K562 (cell line): ENCODE measurements at regions not wholly inside any gene's neighbourhood (a gene's known extent, or its start where the extent isn't known, plus 50 kb on each side); places are given as distances from the start of the nearest gene placed in this dataset.

Source experiments
- ATAC-seq: fragments of 200-7000 bp; cut with Tn5 transposase; 3 replicates; pipeline ENCODE4 v1.9.1; 2020; ENCODE audit warnings: moderate library complexity
- BruUV-seq: library from RNA; stranded (reverse); fragments of 400-500 nt; replicated peaks from 2 replicates; lab custom pipeline; 2021; lab: Mats Ljungman, UMichigan
- CTCF ChIA-PET: fragments of 300-600 bp; formaldehyde crosslinking; extraction: SDS; loops from one replicate; lab custom pipeline; 2021; ENCODE audit warnings: low intra/inter-chr PET ratio; lab: Yijun Ruan, JAX
- POLR2A ChIA-PET: fragments of 300-600, 350-650 bp; sonication (Branson Sonifier 250); formaldehyde crosslinking; extraction: SDS; loops from one replicate; lab custom pipeline; 2021; ENCODE audit warnings: antibody characterized with exemption, inconsistent platforms; lab: Yijun Ruan, JAX
- DNase-seq, 4 experiments: peaks; one replicate each; pipeline versions ENCODE4 v3.0.0 to v3.0.0-alpha.2; 2011 to 2018; ENCODE audit warnings: low spot score in 3 of 4, mixed read lengths in 3 of 4; ENCODE audit errors: extremely low read depth in 1 of 4
- FAIRE-seq: peaks from 2 replicates; lab custom pipeline; 2011; peaks lifted over from hg19 to GRCh38; lab: Jason Lieb, UNC
- H2AFZ ChIP-seq: 2 replicates; pipeline ENCODE4 v1.6.0; 2011; ENCODE audit warnings: low read depth, low read length, control low read depth, inconsistent platforms
- H3K27ac ChIP-seq: fragments of 200-600 bp; 3 replicates; pipeline ENCODE4 v1.8.0; 2011; ENCODE audit warnings: low read depth, mild to moderate bottlenecking, control low read depth, inconsistent platforms, low read length, moderate library complexity, mixed read lengths; ENCODE audit errors: extremely low read depth
- H3K27me3 ChIP-seq, 2 experiments: fragments of 300-600 bp in 1 of 2; 2 replicates in 1 of 2; 3 replicates in 1 of 2; pipeline versions ENCODE4 v1.6.0 to v1.8.0; 2011; ENCODE audit warnings: inconsistent platforms in 2 of 2, low read length in 2 of 2, mild to moderate bottlenecking in 1 of 2, mixed read lengths in 1 of 2, moderate library complexity in 1 of 2; ENCODE audit not compliant: control insufficient read depth in 2 of 2, insufficient read depth in 2 of 2
- H3K36me3 ChIP-seq: fragments of 300-600 bp; 3 replicates; pipeline ENCODE4 v1.8.0; 2011; ENCODE audit warnings: mild to moderate bottlenecking, low read length, inconsistent platforms; ENCODE audit not compliant: control insufficient read depth, insufficient read depth
- H3K4me1 ChIP-seq, 2 experiments: fragments of 200-600 bp in 1 of 2; replicated peaks in 1 of 2; 2 replicates in 1 of 2; 3 replicates in 1 of 2; pipeline versions ENCODE4 v1.5.1 to v1.8.0; 2011; ENCODE audit warnings: inconsistent platforms in 2 of 2, low read length in 2 of 2, mild to moderate bottlenecking in 1 of 2, mixed read lengths in 1 of 2, moderate library complexity in 1 of 2; ENCODE audit not compliant: control insufficient read depth in 2 of 2, insufficient read depth in 2 of 2
- H3K4me2 ChIP-seq: 2 replicates; pipeline ENCODE4 v1.6.1; 2011; ENCODE audit warnings: low read length, control low read depth, inconsistent platforms, mixed read lengths; ENCODE audit not compliant: insufficient read depth
- H3K4me3 ChIP-seq: fragments of 200-600 bp; sonication (generic), shearing (Covaris generic); 2 replicates; pipeline ENCODE4 v1.5.1; 2016; ENCODE audit warnings: control low read depth, inconsistent platforms
- H3K79me2 ChIP-seq: fragments of 200-600 bp; 3 replicates; pipeline ENCODE4 v1.8.0; 2011; ENCODE audit warnings: low read length, inconsistent platforms; ENCODE audit not compliant: control insufficient read depth, insufficient read depth
- H3K9ac ChIP-seq, 2 experiments: 2 replicates each; pipeline versions ENCODE4 v1.6.0 to v1.6.1; 2011; ENCODE audit warnings: low read depth in 2 of 2, low read length in 2 of 2, control low read depth in 1 of 2, inconsistent platforms in 1 of 2, mild to moderate bottlenecking in 1 of 2, mixed read lengths in 1 of 2; ENCODE audit not compliant: insufficient read depth in 1 of 2
- H3K9me1 ChIP-seq: one replicate; pipeline ENCODE4 v1.6.0; 2011; ENCODE audit warnings: inconsistent platforms, mild to moderate bottlenecking, low read length, moderate library complexity; ENCODE audit not compliant: control insufficient read depth, insufficient read depth
- H3K9me3 ChIP-seq: replicated peaks from 2 replicates; pipeline ENCODE4 v1.5.1; 2011; ENCODE audit warnings: low read depth, low read length, inconsistent platforms; ENCODE audit not compliant: control insufficient read depth, insufficient read depth
- H4K20me1 ChIP-seq: replicated peaks from 2 replicates; pipeline ENCODE4 v1.6.1; 2011; ENCODE audit warnings: low read length, inconsistent platforms, mixed read lengths; ENCODE audit not compliant: control insufficient read depth, insufficient read depth
- CBX2 ChIP-seq: fragments of 200-600 bp; sonication (generic); IDR thresholded peaks from one replicate; pipeline ENCODE4 v1.6.1; 2012; ENCODE audit warnings: mild to moderate bottlenecking, low read length, inconsistent platforms; ENCODE audit not compliant: insufficient read depth, poor library complexity, severe bottlenecking
- FIP1L1 ChIP-seq: fragments of 200-400 bp; formaldehyde crosslinking; IDR thresholded peaks from 2 replicates; pipeline ENCODE4 v1.6.1; 2018; ENCODE audit warnings: mild to moderate bottlenecking, low read depth, low read length; ENCODE audit not compliant: poor library complexity, severe bottlenecking
- HDAC3 ChIP-seq: fragments of 450-650 bp; IDR thresholded peaks from 2 replicates; pipeline ENCODE4 v1.6.1; 2018; ENCODE audit warnings: borderline replicate concordance, mild to moderate bottlenecking, moderate library complexity; ENCODE audit not compliant: partially characterized antibody
- WGBS: fragments of 100-300 bp; shearing (Covaris generic); methylation state at CpG from one replicate; pipeline ENCODE4 v1.1.6; 2016; ENCODE audit warnings: low coverage, mixed read lengths; ENCODE audit not compliant: insufficient coverage; ENCODE audit errors: missing lambda C conversion rate; 5-methylcytosine and 5-hydroxymethylcytosine counted together
- in situ Hi-C: fragments of 300-500 bp; cut with MboI; formaldehyde crosslinking; loops from 4 replicates; pipeline ENCODE4 v1.15.0; 2018; ENCODE audit warnings: inconsistent platforms, mixed read lengths
- intact Hi-C: fragments of 100-400 bp; cut with micrococcal nuclease; formaldehyde crosslinking; loops from 2 replicates; pipeline ENCODE4 v1.14.2; 2022
- TF ChIP-seq, protein P1 (sequence below), 2 experiments: fragments of 450-650 bp; conservative IDR thresholded peaks; 2 replicates each; pipeline ENCODE4 v1.6.1; 2017; ENCODE audit warnings: mild to moderate bottlenecking in 2 of 2, moderate library complexity in 2 of 2
- TF ChIP-seq, protein P2 (sequence below): fragments of 250-450 bp; sonication (Bioruptor Pico); IDR thresholded peaks from 2 replicates; pipeline ENCODE4 v1.5.0; 2021
- TF ChIP-seq, protein P3 (sequence below): fragments of 250-450 bp; sonication (Bioruptor Pico); IDR thresholded peaks from 2 replicates; pipeline ENCODE4 v1.4.0; 2020; ENCODE audit warnings: mild to moderate bottlenecking, moderate library complexity
- TF ChIP-seq, protein P4 (sequence below): sonication (generic); formaldehyde crosslinking; IDR thresholded peaks from 2 replicates; pipeline ENCODE4 v1.8.1; 2022; ENCODE audit warnings: missing genetic modification reagents
- TF ChIP-seq, protein P5 (sequence below): fragments of 250-450 bp; sonication (Bioruptor Pico); IDR thresholded peaks from 2 replicates; pipeline ENCODE4 v1.9.0; 2021; ENCODE audit warnings: mild to moderate bottlenecking

DNA sequence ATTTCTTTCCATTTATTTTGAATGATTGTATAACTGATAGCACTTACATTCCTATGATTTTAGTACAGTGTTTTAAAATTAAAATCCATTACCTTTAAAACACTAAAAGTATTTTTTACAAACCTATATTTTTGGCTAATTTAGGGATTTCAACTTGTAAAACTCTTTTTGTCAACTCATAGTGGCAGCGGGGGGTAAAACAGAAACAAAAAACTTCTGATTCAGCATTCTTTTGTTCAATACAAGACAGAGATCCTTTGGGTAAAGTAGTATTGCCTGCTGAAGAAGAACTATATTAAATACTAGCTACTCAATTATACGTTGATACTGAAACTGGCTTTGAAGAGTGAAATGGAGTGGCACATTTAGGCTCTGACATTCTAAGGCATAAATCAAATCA, 437.4 kb upstream of the CDH19 start:
- FAIRE-seq (no peak), ATAC-seq (no peak), DNase-seq (no peak)
- Histone ChIP-seq H3K4me1 (no peaks in the 10 kb centered on the region), H3K27ac (no peak overlapping the region), H3K4me2 (no peak overlapping the region), H3K27me3 (no peaks in the 10 kb centered on the region), H2AFZ (no peak overlapping the region), H3K79me2 (no peaks in the 10 kb centered on the region), H3K36me3 (no peaks in the 10 kb centered on the region), H3K4me3 (no peak overlapping the region), H3K9me3 (no peaks in the 10 kb centered on the region), H4K20me1 (no peaks in the 10 kb centered on the region), H3K9me1 (no peaks in the 10 kb centered on the region)
- no TSS peak for BruUV-seq
- WGBS, result 0% methylated on average over 2 of the region's 2 CpGs
- POLR2A ChIA-PET, result no interaction called here
- intact Hi-C loops, result no loop called here
- in situ Hi-C loops, result no loop called here
- CTCF ChIA-PET, result no interaction called here
- TF ChIP-seq, protein P1, sequence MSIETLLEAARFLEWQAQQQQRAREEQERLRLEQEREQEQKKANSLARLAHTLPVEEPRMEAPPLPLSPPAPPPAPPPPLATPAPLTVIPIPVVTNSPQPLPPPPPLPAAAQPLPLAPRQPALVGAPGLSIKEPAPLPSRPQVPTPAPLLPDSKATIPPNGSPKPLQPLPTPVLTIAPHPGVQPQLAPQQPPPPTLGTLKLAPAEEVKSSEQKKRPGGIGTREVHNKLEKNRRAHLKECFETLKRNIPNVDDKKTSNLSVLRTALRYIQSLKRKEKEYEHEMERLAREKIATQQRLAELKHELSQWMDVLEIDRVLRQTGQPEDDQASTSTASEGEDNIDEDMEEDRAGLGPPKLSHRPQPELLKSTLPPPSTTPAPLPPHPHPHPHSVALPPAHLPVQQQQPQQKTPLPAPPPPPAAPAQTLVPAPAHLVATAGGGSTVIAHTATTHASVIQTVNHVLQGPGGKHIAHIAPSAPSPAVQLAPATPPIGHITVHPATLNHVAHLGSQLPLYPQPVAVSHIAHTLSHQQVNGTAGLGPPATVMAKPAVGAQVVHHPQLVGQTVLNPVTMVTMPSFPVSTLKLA (conservative IDR thresholded peaks at IDR 0.05), result no peak
- TF ChIP-seq, protein P2, sequence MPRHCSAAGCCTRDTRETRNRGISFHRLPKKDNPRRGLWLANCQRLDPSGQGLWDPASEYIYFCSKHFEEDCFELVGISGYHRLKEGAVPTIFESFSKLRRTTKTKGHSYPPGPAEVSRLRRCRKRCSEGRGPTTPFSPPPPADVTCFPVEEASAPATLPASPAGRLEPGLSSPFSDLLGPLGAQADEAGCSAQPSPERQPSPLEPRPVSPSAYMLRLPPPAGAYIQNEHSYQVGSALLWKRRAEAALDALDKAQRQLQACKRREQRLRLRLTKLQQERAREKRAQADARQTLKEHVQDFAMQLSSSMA (CRISPR knock-in tag), result no peak
- TF ChIP-seq CBX2 (no peak), FIP1L1 (no peak), HDAC3 (no peak)
- TF ChIP-seq, protein P3, sequence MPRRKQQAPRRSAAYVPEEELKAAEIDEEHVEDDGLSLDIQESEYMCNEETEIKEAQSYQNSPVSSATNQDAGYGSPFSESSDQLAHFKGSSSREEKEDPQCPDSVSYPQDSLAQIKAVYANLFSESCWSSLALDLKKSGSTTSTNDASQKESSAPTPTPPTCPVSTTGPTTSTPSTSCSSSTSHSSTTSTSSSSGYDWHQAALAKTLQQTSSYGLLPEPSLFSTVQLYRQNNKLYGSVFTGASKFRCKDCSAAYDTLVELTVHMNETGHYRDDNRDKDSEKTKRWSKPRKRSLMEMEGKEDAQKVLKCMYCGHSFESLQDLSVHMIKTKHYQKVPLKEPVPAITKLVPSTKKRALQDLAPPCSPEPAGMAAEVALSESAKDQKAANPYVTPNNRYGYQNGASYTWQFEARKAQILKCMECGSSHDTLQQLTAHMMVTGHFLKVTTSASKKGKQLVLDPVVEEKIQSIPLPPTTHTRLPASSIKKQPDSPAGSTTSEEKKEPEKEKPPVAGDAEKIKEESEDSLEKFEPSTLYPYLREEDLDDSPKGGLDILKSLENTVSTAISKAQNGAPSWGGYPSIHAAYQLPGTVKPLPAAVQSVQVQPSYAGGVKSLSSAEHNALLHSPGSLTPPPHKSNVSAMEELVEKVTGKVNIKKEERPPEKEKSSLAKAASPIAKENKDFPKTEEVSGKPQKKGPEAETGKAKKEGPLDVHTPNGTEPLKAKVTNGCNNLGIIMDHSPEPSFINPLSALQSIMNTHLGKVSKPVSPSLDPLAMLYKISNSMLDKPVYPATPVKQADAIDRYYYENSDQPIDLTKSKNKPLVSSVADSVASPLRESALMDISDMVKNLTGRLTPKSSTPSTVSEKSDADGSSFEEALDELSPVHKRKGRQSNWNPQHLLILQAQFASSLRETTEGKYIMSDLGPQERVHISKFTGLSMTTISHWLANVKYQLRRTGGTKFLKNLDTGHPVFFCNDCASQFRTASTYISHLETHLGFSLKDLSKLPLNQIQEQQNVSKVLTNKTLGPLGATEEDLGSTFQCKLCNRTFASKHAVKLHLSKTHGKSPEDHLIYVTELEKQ (CRISPR knock-in tag), result no peak
- TF ChIP-seq, protein P4, sequence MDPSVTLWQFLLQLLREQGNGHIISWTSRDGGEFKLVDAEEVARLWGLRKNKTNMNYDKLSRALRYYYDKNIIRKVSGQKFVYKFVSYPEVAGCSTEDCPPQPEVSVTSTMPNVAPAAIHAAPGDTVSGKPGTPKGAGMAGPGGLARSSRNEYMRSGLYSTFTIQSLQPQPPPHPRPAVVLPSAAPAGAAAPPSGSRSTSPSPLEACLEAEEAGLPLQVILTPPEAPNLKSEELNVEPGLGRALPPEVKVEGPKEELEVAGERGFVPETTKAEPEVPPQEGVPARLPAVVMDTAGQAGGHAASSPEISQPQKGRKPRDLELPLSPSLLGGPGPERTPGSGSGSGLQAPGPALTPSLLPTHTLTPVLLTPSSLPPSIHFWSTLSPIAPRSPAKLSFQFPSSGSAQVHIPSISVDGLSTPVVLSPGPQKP, result no peak
- TF ChIP-seq, protein P5, sequence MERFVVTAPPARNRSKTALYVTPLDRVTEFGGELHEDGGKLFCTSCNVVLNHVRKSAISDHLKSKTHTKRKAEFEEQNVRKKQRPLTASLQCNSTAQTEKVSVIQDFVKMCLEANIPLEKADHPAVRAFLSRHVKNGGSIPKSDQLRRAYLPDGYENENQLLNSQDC (CRISPR knock-in tag), result no peak
- TF ChIP-seq, all 486 proteins: peak for 0
- no peak overlapping the region for H3K9ac ChIP-seq
